Heart right ventricle (tissue), 16 donors: ENCODE measurements at regions not wholly inside any gene's neighbourhood (a gene's known extent, or its start where the extent isn't known, plus 50 kb on each side); places are given as distances from the start of the nearest gene placed in this dataset.

Experiments
- ATAC-seq, 8 donors: fragments of 200-7000 bp; cut with Tn5 transposase; one replicate each; pipeline ENCODE4 v1.9.1; 2020; ENCODE audit warnings: mild to moderate bottlenecking in 8 of 8, moderate library complexity in 8 of 8, moderate number of reproducible peaks in 1 of 8
- DNase-seq, 2 donors: peaks; one replicate each; pipeline ENCODE4 v3.0.0-alpha.2; 2020
- H3K27ac ChIP-seq, 10 donors: fragments of 200-600 bp; sonication (generic) in 2 of 10; one replicate each; pipeline versions ENCODE4 v1.5.0 to v1.8.0; 2020 to 2022; ENCODE audit warnings: mild to moderate bottlenecking in 3 of 10
- H3K27me3 ChIP-seq, 7 donors: fragments of 200-600 bp; one replicate each; pipeline ENCODE4 v1.8.0; 2021 to 2022; ENCODE audit warnings: mild to moderate bottlenecking in 2 of 7
- H3K36me3 ChIP-seq, 9 donors: fragments of 200-600 bp; sonication (generic) in 1 of 9; one replicate each; pipeline versions ENCODE4 v1.5.0 to v1.8.0; 2020 to 2022; ENCODE audit warnings: mild to moderate bottlenecking in 2 of 9
- H3K4me1 ChIP-seq, 9 donors: fragments of 200-600 bp; sonication (generic) in 1 of 9; one replicate each; pipeline versions ENCODE4 v1.5.0 to v1.8.0; 2020 to 2022; ENCODE audit warnings: mild to moderate bottlenecking in 4 of 9
- H3K4me3 ChIP-seq, 10 donors: fragments of 200-600 bp; sonication (generic) in 2 of 10; one replicate each; pipeline versions ENCODE4 v1.5.0 to v1.8.0; 2020 to 2022; ENCODE audit warnings: mild to moderate bottlenecking in 7 of 10, moderate library complexity in 2 of 10
- H3K9me3 ChIP-seq, 11 donors: fragments of 200-600 bp in 10 of 11; sonication (generic) in 2 of 11; one replicate each; pipeline versions ENCODE4 v1.5.0 to v1.8.0; 2013 to 2022; ENCODE audit warnings: mild to moderate bottlenecking in 2 of 11, control low read depth in 1 of 11, moderate library complexity in 1 of 11
- WGBS, 2 donors: extraction: QIAGEN DNeasy Blood & Tissue Kit; methylation state at CpG; one replicate each; pipeline ENCODE4 v1.1.7; 2013; ENCODE audit warnings: inconsistent platforms in 1 of 2; 5-methylcytosine and 5-hydroxymethylcytosine counted together
- intact Hi-C, 10 donors: fragments of 100-400 bp; cut with DNase I; formaldehyde crosslinking; loops; one replicate each; pipeline versions ENCODE4 v1.11.1 to v1.14.2; 2022
- TF ChIP-seq, protein P1 (sequence below), 9 donors: fragments of 200-600 bp; sonication (generic) in 2 of 9; IDR thresholded peaks; one replicate each; pipeline versions ENCODE4 v1.5.0 to v1.8.0; 2021 to 2022; ENCODE audit warnings: antibody characterized with exemption in 9 of 9, mild to moderate bottlenecking in 5 of 9, moderate library complexity in 1 of 9
- donor health status: Arrhythmogenic right ventricular cardiomyopathy.
- donor health status: ischemic (EF 13 %, LVEDD 7.1; RV severe dilation, severe dysfunction).
- donor health status: healthy with polysubstance abuse.
- donor health status: DM: no; HTN: yes; CAD: no.
- donor health status: DM: no; HTN: no; CAD: no.
- donor health status: ischemic (EF 25% LVEDD 6.9; RV normal size, moderate dysfunction).
- donor health status: ischemic (EF 25% LVEDD 5.7; RV mildly dilated, moderate dysfunction).
- donor health status: healthy.
- donor health status: DM: yes; HTN: yes; CAD: no.
- donor health status: Ischemic cardiomyopathy.
- donor health status: ischemic (EF 35%, LVEDD 5.7; RV mildly dilated, moderate dysfunction).
- donor health status: nonischemic (EF 11% LVEDD 7.7; RV severe dilation, severe dysfunction).
- donor health status: DM: yes; HTN: yes; CAD: no.
- donor health status: PGD.
- donor health status: ischemic (EF 29% LVEDD 5.4; RV normal size, mild dysfunction).
- donor health status: nonischemic (EF 23%, LVEDD 6.1; RV moderate dilation, normal function).

DNA sequence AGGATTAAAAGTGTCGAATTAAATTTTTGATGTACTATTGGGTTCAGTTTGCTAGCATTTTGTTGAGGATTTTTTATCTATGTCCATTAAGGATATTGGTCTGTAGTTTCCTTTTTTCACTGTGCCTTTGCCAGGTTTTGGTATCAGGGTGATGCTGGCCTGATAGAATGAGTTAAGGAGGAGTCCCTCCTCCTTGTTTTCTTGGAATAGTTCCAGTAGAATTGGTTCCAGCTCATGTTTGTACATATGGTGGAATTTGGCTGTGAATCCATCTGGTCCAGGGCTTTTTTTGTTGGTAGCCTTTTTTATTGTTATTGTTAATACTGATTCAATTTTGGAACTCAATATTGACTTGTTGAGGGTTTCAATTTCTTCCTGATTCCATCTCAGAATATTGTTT lies 141.8 kb downstream of the SIM1 start:
- intact Hi-C loops: no loop called here
- ATAC-seq: no peak
- H3K27me3 ChIP-seq: no peaks in the 10 kb centered on the region
- H3K27ac ChIP-seq: no peak overlapping the region
- 87 to 91% methylated on average over 1 of the region's 1 CpG for WGBS, 2 donors
- DNase-seq: no peak
- H3K4me1 ChIP-seq: no peaks in the 10 kb centered on the region
- peaks cover 0 to 9% (median 0%) of the 10 kb centered on the region in 11 donors for H3K9me3 ChIP-seq
- TF ChIP-seq, protein P1, sequence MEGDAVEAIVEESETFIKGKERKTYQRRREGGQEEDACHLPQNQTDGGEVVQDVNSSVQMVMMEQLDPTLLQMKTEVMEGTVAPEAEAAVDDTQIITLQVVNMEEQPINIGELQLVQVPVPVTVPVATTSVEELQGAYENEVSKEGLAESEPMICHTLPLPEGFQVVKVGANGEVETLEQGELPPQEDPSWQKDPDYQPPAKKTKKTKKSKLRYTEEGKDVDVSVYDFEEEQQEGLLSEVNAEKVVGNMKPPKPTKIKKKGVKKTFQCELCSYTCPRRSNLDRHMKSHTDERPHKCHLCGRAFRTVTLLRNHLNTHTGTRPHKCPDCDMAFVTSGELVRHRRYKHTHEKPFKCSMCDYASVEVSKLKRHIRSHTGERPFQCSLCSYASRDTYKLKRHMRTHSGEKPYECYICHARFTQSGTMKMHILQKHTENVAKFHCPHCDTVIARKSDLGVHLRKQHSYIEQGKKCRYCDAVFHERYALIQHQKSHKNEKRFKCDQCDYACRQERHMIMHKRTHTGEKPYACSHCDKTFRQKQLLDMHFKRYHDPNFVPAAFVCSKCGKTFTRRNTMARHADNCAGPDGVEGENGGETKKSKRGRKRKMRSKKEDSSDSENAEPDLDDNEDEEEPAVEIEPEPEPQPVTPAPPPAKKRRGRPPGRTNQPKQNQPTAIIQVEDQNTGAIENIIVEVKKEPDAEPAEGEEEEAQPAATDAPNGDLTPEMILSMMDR (IDR thresholded peaks at IDR 0.05): no peak
- H3K4me3 ChIP-seq: no peak overlapping the region
- no peaks in the 10 kb centered on the region for H3K36me3 ChIP-seq

DNA sequence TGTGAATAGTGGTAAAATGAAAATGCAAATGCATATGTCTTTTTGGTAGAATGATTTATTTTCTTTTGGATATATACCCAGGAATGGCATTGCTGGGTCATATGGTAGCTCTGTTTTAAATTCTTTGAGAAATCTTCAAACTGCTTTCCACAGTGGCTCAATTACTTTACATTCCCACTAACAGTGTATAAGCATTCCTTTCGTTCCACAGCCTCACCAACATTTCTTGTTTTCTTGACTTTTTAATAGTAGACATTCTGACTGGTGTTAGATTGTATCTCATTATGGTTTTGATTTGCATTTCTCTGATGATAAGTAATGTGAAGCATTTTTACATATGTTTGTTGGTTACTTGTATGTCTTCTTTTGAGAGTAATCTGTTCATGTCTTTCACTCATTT lies 144.0 kb downstream of the SIM1 start:
- no peak for ATAC-seq
- TF ChIP-seq, protein P1 (IDR thresholded peaks at IDR 0.05): no peak
- peaks cover 0 to 7% (median 0%) of the 10 kb centered on the region in 11 donors for H3K9me3 ChIP-seq
- no peaks in the 10 kb centered on the region for H3K4me1 ChIP-seq
- intact Hi-C loops: no loop called here
- no peak for DNase-seq
- WGBS, 2 donors: 76 to 81% methylated on average over 1 of the region's 1 CpG
- H3K4me3 ChIP-seq: no peak overlapping the region
- H3K36me3 ChIP-seq: no peaks in the 10 kb centered on the region
- no peak overlapping the region for H3K27ac ChIP-seq
- H3K27me3 ChIP-seq: no peaks in the 10 kb centered on the region

DNA sequence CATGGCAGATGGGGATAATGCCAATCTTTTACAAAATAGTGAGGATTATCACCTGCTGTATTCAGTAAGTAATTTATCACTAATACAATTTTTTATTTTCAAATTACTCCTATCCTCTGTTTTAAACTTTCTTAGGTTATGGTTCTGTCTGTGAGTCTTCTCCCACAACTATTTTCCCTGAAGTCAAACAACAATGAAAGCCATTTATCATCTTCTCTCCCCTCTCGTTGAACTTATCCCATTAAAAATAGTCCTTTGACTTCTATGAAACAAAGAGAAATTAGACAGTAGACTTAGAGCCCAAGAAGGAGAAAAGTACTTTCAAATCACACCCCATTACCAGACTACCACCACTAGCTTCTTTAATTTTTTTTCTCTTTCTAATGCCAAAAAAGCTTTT lies 147.7 kb downstream of the SIM1 start:
- DNase-seq (no peak), ATAC-seq (no peak)
- Histone ChIP-seq H3K36me3 (no peaks in the 10 kb centered on the region), H3K27ac (no peak overlapping the region), H3K4me1 (no peaks in the 10 kb centered on the region), H3K27me3 (no peaks in the 10 kb centered on the region), H3K9me3 (peaks cover 0 to 4% (median 0%) of the 10 kb centered on the region in 11 donors), H3K4me3 (no peak overlapping the region)
- intact Hi-C loops: no loop called here
- 51 to 62% methylated on average over 1 of the region's 1 CpG for WGBS, 2 donors
- TF ChIP-seq, protein P1 (IDR thresholded peaks at IDR 0.05): no peak

DNA sequence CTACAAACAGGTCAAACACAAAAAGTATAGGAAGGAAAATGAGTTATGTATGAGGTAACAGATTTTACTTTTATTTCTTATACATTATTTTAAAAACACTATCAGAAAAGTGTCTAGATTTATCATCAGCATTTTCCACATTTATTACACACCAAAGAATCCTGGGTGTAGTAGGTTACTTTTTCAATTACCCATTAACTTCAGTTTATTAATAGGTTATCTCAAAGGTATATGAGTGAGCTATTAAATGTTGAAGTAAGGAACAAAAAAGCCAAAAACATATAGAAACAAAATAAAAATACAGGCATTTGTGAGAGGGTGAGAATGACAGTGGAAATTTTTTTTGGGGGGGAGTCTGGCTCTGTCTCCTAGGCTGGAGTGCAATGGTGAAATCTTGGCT lies 150.5 kb downstream of the SIM1 start:
- Histone ChIP-seq H3K4me1 (no peaks in the 10 kb centered on the region), H3K9me3 (peaks cover 0 to 3% (median 0%) of the 10 kb centered on the region in 11 donors), H3K36me3 (no peaks in the 10 kb centered on the region), H3K4me3 (no peak overlapping the region), H3K27ac (no peak overlapping the region), H3K27me3 (no peaks in the 10 kb centered on the region)
- intact Hi-C loops: no loop called here
- DNase-seq: no peak
- ATAC-seq: no peak
- TF ChIP-seq, protein P1 (IDR thresholded peaks at IDR 0.05): no peak
